ENCODE measurements at regions not wholly inside any gene's neighbourhood (a gene's known extent, or its start where the extent isn't known, plus 50 kb on each side); places are given as distances from the start of the nearest gene placed in this dataset.

GRCh38 chr14:97390096-97390724, 593.0 kb downstream of the VRK1 start:
- Histone ChIP-seq H3K9ac (no peak overlapping the region), H3K9me3 (no peaks in the 10 kb centered on the region), H3K9me2 (no peaks in the 10 kb centered on the region), H3K36me3 (replicated peaks in 1 of 2; ENCODE audit: control insufficient read depth in 1 of 2, insufficient read depth in 2 of 2, low read length in 1 of 2) (no peaks in the 10 kb centered on the region), H3K4me3 (ENCODE audit: low read depth in 2 of 2, low read length in 1 of 2) (no peak overlapping the region), H3K4me1 (ENCODE audit: control insufficient read depth in 1 of 2, insufficient read depth in 2 of 2, low read depth in 1 of 2, low read length in 1 of 2) (no peaks in the 10 kb centered on the region), H3K27me3 (ENCODE audit: insufficient read depth) (no peaks in the 10 kb centered on the region), H3K79me2 (ENCODE audit: insufficient read depth) (no peaks in the 10 kb centered on the region), H3K4me2 (no peak overlapping the region), H3F3A (replicated peaks; ENCODE audit: insufficient read depth) (no peaks in the 10 kb centered on the region), H4K20me1 (ENCODE audit: insufficient read depth) (no peaks in the 10 kb centered on the region), H3K27ac (ENCODE audit: low read depth in 2 of 2, low read length in 1 of 2) (no peak overlapping the region), H2AFZ (ENCODE audit: low read depth) (no peak overlapping the region)
- no peak for DNase-seq
- CTCF ChIA-PET = no interaction called here
- WGBS (ENCODE audit: low lambda C conversion rate) = 8% methylated on average over 4 of the region's 4 CpGs
- TF ChIP-seq CHD2 (IDR thresholded peaks at IDR 0.05; ENCODE audit: low read length, partially characterized antibody) = no peak
- no peak for TF ChIP-seq GATA2 (CRISPR knock-in tag; IDR thresholded peaks at IDR 0.05)
- no peak for TF ChIP-seq POLR2AphosphoS5 (IDR thresholded peaks at IDR 0.05; ENCODE audit: low read depth, low read length)
- TF ChIP-seq NFIC (IDR thresholded peaks at IDR 0.05; ENCODE audit: borderline replicate concordance) = no peak
- TF ChIP-seq EZH2phosphoT487 (IDR thresholded peaks at IDR 0.05; ENCODE audit: borderline replicate concordance, low read depth) = no peak
- TF ChIP-seq RXRA (IDR thresholded peaks at IDR 0.05; ENCODE audit: borderline replicate concordance, low read depth) = no peak
- TF ChIP-seq PBX3 (IDR thresholded peaks at IDR 0.05) = no peak
- no peak for TF ChIP-seq GABPA (IDR thresholded peaks at IDR 0.05; ENCODE audit: low read depth)
- no peak for TF ChIP-seq NRF1 (IDR thresholded peaks at IDR 0.05; ENCODE audit: low read depth, low read length)
- no peak for TF ChIP-seq SIN3A (IDR thresholded peaks at IDR 0.05; ENCODE audit: borderline replicate concordance, low read depth, low read length)
- TF ChIP-seq ZBTB33 (IDR thresholded peaks at IDR 0.05; ENCODE audit: borderline replicate concordance, low read depth) = no peak
- POLR2A ChIA-PET = no interaction called here

- Histone ChIP-seq H3K9me3 (no peaks in the 10 kb centered on the region), H3K4me3 (ENCODE audit: low read depth in 2 of 2, low read length in 1 of 2) (no peak overlapping the region), H3K36me3 (replicated peaks in 1 of 2; ENCODE audit: control insufficient read depth in 1 of 2, insufficient read depth in 2 of 2, low read length in 1 of 2) (no peaks in the 10 kb centered on the region), H2AFZ (ENCODE audit: low read depth) (no peak overlapping the region), H3K9me2 (no peaks in the 10 kb centered on the region), H3F3A (replicated peaks; ENCODE audit: insufficient read depth) (no peaks in the 10 kb centered on the region), H3K27me3 (ENCODE audit: insufficient read depth) (no peaks in the 10 kb centered on the region), H3K79me2 (ENCODE audit: insufficient read depth) (no peaks in the 10 kb centered on the region), H3K4me1 (ENCODE audit: control insufficient read depth in 1 of 2, insufficient read depth in 2 of 2, low read depth in 1 of 2, low read length in 1 of 2) (no peaks in the 10 kb centered on the region), H4K20me1 (ENCODE audit: insufficient read depth) (no peaks in the 10 kb centered on the region), H3K27ac (ENCODE audit: low read depth in 2 of 2, low read length in 1 of 2) (no peak overlapping the region), H3K9ac (no peak overlapping the region), H3K4me2 (no peak overlapping the region)
- TF ChIP-seq TAF1 (IDR thresholded peaks at IDR 0.05; ENCODE audit: borderline replicate concordance, low read depth, low read length) (no peak), JUND (IDR thresholded peaks at IDR 0.05) (no peak)
- DNase-seq = no peak
- WGBS (ENCODE audit: low lambda C conversion rate) = 23% methylated on average over 6 of the region's 6 CpGs
- ChIA-PET CTCF (no interaction called here), POLR2A (no interaction called here)
Measured at GRCh38 chr14:97393244-97393643, 596.1 kb downstream of the VRK1 start.

All from SK-N-SH (cell line).